Esophagus squamous epithelium (tissue), 4 donors: ENCODE measurements at regions not wholly inside any gene's neighbourhood (a gene's known extent, or its start where the extent isn't known, plus 50 kb on each side); places are given as distances from the start of the nearest gene placed in this dataset.

ENCODE experiments used
- POLR2A ChIP-seq, 4 donors: fragments of 450-650 bp; IDR thresholded peaks; one replicate each; pipeline ENCODE4 v1.6.1; 2017; ENCODE audit warnings: antibody characterized with exemption in 4 of 4, mild to moderate bottlenecking in 4 of 4, moderate library complexity in 3 of 4
- TF ChIP-seq, protein P1 (sequence below), 6 experiments: fragments of 450-650 bp in 4 of 6; fragments of 200-600 bp in 2 of 6; sonication (generic) in 2 of 6; IDR thresholded peaks; one replicate each; pipeline ENCODE4 v1.5.1; 2016 to 2019; ENCODE audit warnings: antibody characterized with exemption in 6 of 6, mild to moderate bottlenecking in 4 of 6, moderate library complexity in 4 of 6

DNA sequence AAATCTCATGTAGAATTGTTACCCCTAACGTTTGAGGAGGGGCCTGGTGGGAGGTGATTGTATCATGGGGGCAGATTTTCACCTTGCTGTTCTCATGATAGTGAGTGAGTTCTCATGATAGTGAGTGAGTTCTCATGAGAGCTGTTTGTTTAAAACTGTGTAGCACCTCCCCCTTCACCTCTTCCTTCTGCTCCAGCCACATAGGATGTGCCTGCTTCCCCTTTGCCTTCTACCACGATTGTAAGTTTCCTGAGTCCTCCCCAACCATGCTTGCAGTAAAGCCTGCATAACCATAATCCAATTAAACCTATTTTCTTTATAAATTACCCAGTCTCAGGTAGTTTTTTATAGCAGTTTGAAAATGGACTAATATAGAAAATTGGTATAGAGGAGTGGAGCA, 1783.7 kb upstream of the CDH9 start:
- TF ChIP-seq, protein P1, sequence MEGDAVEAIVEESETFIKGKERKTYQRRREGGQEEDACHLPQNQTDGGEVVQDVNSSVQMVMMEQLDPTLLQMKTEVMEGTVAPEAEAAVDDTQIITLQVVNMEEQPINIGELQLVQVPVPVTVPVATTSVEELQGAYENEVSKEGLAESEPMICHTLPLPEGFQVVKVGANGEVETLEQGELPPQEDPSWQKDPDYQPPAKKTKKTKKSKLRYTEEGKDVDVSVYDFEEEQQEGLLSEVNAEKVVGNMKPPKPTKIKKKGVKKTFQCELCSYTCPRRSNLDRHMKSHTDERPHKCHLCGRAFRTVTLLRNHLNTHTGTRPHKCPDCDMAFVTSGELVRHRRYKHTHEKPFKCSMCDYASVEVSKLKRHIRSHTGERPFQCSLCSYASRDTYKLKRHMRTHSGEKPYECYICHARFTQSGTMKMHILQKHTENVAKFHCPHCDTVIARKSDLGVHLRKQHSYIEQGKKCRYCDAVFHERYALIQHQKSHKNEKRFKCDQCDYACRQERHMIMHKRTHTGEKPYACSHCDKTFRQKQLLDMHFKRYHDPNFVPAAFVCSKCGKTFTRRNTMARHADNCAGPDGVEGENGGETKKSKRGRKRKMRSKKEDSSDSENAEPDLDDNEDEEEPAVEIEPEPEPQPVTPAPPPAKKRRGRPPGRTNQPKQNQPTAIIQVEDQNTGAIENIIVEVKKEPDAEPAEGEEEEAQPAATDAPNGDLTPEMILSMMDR (IDR thresholded peaks at IDR 0.05): no peak
- no peak for TF ChIP-seq POLR2A (IDR thresholded peaks at IDR 0.05)
